HG03196 (cell line): ENCODE measurements at regions not wholly inside any gene's neighbourhood (a gene's known extent, or its start where the extent isn't known, plus 50 kb on each side); places are given as distances from the start of the nearest gene placed in this dataset.

ENCODE experiments used
- ATAC-seq: cut with Tn5 transposase; IDR thresholded peaks from one replicate; pipeline ENCODE4 v1.9.1; 2021; ENCODE audit not compliant: unreplicated experiment

DNA sequence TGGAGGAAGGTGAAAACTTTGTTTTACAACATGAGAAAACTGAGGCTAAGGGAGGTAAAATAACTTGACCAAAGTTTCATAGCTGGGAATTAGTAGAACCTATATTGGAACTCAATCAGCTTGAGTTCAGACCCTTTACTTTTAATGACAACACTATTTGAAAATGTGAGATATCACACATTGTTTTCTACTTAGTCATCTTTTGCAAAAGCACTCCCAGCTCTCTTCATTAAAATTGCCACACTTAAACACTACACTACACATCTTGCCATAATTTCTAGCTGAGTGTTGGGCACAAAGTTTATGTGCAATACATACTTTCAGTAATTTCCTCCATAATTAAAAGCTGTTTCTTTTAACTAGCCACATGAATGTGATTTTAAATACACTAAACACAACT is 230.4 kb upstream of the DCBLD2 start:
- ATAC-seq = no peak

DNA sequence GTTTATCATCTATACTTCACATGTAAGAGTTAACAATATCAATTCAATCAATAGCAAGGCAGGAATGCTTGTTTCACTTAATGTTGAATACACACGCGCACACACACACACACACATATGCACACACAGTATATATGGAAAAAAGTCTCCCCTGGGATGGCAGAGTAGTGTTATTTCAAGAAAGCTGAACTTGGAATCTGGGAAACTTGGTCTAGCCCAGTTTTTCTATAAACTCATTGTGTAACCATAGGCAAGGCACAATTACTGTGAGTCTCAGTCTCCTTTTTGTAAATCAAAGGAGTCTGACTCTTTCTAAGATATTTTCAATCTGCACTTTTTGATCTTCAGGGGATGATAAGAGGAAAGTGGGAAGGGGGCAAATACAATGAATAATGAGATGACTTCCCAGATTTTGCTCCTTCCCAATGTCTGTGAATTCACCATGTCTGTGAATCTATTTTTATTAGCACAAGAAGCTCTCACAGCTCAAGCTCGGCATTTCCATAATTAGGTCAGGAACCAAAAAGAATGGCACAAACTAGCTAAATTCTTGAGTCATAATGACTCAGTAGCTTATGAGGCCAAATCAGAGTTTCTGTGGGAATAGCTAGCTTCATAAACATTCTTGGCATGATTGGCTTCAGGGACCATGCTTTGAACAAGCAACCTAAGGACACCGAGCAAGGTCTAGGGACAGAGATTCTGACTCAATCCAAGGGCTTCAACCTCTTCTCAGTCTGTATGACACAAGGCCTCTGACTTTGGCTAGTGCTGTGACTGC is 227.4 kb upstream of the DCBLD2 start:
- no peak for ATAC-seq

- no peak for ATAC-seq
Measured at GRCh38 chr3:99128235-99128634, 226.7 kb upstream of the DCBLD2 start.

GRCh38 chr3:99126316-99126715 is 224.8 kb upstream of the DCBLD2 start:
- ATAC-seq = no peak

DNA sequence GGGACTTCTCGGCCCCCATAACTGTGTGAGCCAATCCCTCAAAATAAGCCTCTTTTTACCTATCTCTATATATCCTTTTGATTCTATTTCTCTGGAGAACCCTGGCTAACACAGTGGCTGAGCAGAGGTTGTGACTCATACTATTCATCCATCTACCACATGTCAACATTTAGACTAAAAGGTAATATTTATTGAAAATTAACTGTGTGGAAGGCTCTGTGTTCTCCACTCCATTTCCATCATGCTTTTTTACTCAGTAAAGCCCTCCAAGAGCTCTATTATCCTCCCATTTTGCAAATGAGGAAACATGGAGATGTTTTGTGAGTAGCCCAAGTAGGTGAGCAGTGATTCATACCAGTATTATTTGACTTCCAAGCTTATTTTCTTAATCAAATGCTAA is 217.9 kb upstream of the DCBLD2 start:
- ATAC-seq = no peak

DNA sequence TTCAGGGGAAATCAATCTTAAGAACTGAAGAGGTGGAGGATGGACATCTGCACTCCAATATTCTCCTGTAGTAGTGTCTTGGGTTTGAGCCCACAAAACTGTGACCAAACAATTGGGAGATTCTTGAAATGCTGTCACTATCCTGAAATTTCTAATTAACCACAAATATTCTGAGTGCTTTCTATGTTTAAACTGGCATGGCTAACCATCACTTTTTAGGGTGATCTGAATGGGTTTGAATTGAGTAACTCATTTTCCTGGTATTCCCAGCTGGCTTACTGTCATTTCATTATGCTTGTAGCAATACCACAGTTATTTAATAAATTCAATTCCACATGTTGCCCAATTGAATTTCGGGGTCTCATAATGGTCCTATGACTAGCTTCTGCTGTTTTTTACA is 216.9 kb upstream of the DCBLD2 start:
- ATAC-seq = no peak

DNA sequence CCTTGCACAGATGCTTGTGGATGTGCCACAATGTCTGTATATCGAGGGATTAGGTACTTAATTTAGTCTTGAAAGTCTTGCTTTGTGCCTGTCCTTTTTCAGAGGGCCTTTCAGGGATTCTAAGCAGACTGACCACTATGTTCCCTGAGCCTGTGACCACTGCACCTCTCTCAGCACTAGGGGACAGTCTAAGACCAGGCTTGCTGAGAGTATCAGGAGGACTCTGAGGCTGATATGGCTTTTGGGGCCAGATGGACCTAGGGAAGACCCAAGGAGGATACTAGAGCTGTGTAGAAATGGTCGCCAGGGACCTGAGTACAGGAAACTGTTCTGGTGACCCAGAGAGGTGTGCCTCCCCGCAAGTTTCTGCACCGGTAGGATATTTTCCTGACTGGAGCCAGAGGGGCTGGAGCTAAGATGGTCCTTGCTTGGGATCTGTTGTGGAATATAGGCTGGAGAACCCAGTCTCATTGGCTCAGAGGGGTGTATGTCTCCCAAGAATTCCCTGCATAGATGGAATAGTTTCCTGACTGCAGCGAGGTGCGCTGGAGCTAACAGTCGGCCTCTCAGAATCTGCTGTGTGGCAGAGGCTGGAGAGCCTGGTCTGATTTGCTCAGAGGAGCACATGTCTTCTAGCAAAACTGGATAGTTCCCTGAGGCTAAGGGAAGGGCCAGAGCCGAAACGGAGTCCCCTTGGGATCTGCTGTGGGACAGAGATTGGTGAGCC is 213.2 kb upstream of the DCBLD2 start:
- ATAC-seq = no peak

GRCh38 chr3:99111235-99111634 is 209.7 kb upstream of the DCBLD2 start:
- no peak for ATAC-seq

- ATAC-seq = no peak
Measured at GRCh38 chr3:99110401-99110800, 208.9 kb upstream of the DCBLD2 start.

DNA sequence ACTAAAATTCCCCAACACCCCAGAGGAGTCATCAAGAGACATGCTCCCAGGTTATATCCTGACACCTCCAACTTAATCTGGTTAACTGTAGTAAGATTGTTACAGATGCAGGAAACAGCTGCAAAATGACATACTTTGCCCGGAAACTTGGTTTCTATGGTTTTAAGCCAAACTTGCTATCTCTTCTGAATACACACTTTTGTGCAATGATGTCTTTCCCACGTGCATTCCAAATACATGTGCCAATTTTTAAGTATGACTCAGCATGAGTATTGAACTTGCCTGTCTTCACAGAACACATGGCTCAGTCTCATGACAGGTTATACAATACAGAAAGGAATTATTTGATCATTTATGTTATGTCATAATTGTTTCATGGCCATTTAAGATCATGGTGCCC is 207.0 kb upstream of the DCBLD2 start:
- no peak for ATAC-seq

- no peak for ATAC-seq
Measured at GRCh38 chr3:99094606-99095005, 193.1 kb upstream of the DCBLD2 start.

DNA sequence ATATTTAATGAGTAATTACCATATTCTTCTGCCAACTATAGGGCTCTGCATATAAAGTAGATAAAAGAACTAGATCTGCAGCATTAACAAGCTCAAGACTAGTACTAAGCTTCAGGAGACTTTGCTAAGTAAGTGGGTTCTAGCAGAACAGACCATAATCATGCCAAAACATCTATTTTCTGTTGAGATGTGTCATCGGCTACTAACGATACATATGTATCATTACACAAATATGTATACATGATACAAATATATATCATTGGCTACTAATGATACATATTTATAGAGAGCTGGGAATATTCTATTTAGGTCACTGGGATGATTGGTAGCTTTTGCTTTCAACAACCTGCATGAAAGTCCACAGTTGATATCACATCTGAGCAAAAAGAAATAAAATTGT is 185.8 kb upstream of the DCBLD2 start:
- ATAC-seq = no peak

- no peak for ATAC-seq
Measured at GRCh38 chr3:99084826-99085225, 183.3 kb upstream of the DCBLD2 start.

- ATAC-seq = no peak
Measured at GRCh38 chr3:99084156-99084555, 182.7 kb upstream of the DCBLD2 start.

DNA sequence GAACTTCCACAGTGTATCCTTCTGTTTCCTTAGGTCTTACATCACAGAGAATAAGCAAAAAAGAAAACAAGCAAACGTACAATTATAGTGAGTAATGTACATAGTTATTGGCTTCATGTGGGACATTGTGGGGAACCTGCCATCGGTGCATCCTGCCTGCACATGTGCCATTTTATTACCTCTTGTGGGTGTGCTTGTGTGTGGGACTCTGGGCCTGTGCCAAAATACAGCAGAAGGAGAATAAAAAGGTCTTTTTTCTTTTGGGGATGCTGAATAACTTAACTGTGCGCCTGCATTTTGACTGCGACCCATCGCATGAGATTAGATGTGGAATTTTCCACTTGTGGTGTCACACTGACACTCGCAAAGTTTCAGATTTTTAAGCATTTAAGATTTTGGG is 169.6 kb upstream of the DCBLD2 start:
- no peak for ATAC-seq

GRCh38 chr3:99069973-99070372 is 168.5 kb upstream of the DCBLD2 start:
- no peak for ATAC-seq

DNA sequence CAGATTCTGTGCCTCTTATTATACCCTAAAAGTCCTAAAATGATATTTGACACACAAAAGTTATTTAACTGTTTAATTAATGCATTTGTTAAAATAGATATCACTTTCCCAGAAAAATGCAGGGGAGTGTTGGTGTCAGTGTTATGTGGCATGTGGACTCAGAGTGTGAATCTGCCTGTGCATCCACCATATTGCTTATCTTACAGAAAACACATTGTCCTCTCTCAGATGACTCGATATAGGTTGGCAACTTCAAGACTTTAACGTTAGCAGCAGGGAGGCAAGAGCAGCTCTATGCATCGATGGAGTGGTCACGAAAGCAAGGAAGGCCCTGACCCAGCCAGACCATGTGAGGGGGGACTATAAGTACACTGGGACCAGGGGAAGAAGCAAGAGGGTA is 165.4 kb upstream of the DCBLD2 start:
- ATAC-seq = no peak

DNA sequence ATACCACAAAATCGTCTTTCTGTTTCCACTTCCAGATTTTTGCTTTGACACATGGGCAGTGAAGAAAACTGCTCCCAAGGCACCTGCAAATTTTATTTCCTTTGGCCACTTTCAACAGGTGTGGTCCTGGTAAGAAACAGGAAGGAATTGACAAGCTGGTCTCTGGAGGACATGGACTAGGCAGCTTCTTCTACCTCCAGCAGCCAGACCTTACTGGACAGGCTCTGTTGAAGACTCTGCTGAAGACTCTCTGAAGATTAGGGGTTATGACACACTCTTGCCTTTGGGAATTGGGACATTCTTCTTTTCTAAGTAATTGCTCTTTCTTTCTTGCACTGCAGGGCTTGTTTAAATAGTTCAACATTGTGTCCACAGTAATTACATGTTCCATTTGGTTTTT is 147.7 kb upstream of the DCBLD2 start:
- ATAC-seq = no peak

DNA sequence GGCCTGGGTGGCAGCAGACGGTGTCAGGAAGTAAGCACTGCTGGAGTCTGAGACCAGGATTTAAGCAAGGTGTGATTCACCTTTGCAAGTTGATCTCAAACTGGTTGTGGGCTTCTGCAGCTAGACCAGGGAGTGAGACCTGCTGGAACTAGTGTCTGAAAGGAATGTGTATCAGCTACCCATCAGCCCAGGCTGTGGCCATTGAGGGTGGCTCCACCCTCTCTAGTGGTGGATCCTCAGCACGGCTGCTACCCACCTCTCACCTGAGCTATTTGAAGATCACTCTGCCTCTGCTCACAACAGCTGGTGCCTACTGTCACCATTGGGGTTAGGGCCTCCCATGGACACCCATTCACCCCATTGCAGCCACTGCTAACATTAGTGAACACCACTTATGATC is 140.3 kb upstream of the DCBLD2 start:
- ATAC-seq = no peak

DNA sequence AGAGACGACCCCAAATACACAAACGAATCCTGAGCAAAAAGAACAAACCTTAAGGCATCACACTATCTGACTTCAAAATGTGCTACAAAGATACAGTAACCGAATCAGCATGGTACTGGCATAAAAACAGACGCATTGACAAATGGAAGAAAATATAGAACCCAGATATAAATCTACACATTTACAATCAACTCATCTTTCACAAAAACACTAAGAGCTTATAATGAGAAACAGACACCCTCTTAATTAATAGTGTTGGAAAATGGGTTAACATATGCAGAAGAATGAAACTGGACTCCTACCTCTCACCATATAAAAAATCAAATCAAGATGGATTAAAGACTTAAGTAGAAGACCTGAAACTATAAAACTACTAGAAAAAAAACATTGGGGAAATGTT is 130.3 kb upstream of the DCBLD2 start:
- no peak for ATAC-seq

DNA sequence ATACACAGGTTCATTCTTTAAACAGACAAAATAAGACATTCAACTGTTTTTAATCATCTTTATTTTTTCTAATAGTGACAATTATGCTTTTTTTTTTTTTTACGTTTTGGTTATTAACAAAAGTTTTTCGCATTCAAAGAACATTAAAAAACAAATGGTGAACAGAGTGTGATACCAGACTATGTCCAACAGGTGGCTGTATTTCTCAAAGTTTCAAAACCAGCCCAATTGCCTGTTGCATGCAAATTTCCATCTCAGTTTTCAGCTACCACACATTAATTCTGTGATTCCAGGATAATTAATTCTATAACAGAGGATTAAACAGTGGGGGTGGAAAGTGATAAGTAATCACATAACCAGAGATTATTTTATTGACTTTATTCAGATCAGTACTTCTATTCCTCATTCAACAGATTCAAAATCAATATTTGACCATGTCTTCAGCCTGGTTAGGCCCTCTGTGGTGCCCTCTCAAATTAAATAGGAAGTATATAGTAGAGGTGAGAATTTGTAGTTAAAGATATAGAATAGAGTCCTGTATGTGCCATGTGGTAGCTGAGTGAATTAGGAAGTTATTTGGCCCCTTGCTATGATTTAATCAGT is 122.2 kb upstream of the DCBLD2 start:
- ATAC-seq = peak; percentile 77

DNA sequence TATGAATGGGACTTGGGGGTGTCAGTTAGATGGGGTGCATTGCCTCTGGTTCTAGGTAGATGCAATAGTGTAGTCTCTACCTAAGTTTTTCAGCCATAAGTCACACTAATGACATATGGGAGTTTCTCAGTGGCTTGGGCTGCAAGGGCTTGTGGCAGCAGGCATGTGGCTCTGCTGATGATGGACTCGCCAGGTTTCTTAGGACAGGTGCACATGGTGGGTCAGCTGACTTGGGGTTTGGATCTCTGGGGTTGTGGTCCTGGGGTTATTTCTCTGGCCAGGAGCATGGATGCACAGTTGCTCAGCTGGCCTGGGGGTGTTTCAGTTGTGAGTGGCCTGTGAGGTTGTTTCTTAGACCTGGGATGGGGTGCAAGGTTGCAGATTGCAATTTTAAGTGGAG is 120.0 kb upstream of the DCBLD2 start:
- ATAC-seq = no peak
